IPS-20b (cell line): ENCODE measurements at regions not wholly inside any gene's neighbourhood (a gene's known extent, or its start where the extent isn't known, plus 50 kb on each side); places are given as distances from the start of the nearest gene placed in this dataset.

Source experiments
- H3K27ac ChIP-seq: one replicate; pipeline ENCODE4 v1.5.1; 2013; ENCODE audit warnings: low read length
- H3K27me3 ChIP-seq: 2 replicates; pipeline ENCODE4 v1.6.1; 2013; ENCODE audit warnings: mild to moderate bottlenecking, low read length, inconsistent platforms; ENCODE audit not compliant: insufficient read depth
- H3K36me3 ChIP-seq: 2 replicates; pipeline ENCODE4 v1.6.1; 2013; ENCODE audit warnings: low read depth, mild to moderate bottlenecking, inconsistent platforms, low read length, moderate library complexity; ENCODE audit not compliant: insufficient read depth
- H3K4me1 ChIP-seq: 2 replicates; pipeline ENCODE4 v1.6.1; 2013; ENCODE audit warnings: mild to moderate bottlenecking, control low read depth, inconsistent platforms, low read length, moderate library complexity; ENCODE audit not compliant: insufficient read depth
- H3K4me3 ChIP-seq: 2 replicates; pipeline ENCODE4 v1.5.1; 2013; ENCODE audit warnings: mild to moderate bottlenecking, low read length, inconsistent platforms
- H3K9ac ChIP-seq: 2 replicates; pipeline ENCODE4 v1.6.1; 2013; ENCODE audit warnings: low read depth, mild to moderate bottlenecking, inconsistent platforms, low read length, moderate library complexity
- H3K9me3 ChIP-seq: 2 replicates; pipeline ENCODE4 v1.6.1; 2013; ENCODE audit warnings: mild to moderate bottlenecking, low read depth, low read length, inconsistent platforms; ENCODE audit not compliant: insufficient read depth

GRCh38 chr16:49095539-49095938 lies 186.1 kb downstream of the CBLN1 start:
- Histone ChIP-seq H3K27me3 (no peaks in the 10 kb centered on the region), H3K4me3 (no peak overlapping the region), H3K9me3 (no peaks in the 10 kb centered on the region), H3K4me1 (0 out of 2 replicates have a peak, but pooled peaks cover 2% of the 10 kb centered on the region), H3K9ac (no peak overlapping the region), H3K36me3 (no peaks in the 10 kb centered on the region), H3K27ac (no peak overlapping the region)

GRCh38 chr16:49094471-49094870 lies 187.2 kb downstream of the CBLN1 start:
- no peak overlapping the region for H3K9ac ChIP-seq
- no peaks in the 10 kb centered on the region for H3K27me3 ChIP-seq
- H3K9me3 ChIP-seq = no peaks in the 10 kb centered on the region
- H3K27ac ChIP-seq = no peak overlapping the region
- no peaks in the 10 kb centered on the region for H3K36me3 ChIP-seq
- 0 out of 2 replicates have a peak, but pooled peaks cover 2% of the 10 kb centered on the region for H3K4me1 ChIP-seq
- no peak overlapping the region for H3K4me3 ChIP-seq

- Histone ChIP-seq H3K36me3 (no peaks in the 10 kb centered on the region), H3K27ac (no peak overlapping the region), H3K27me3 (no peaks in the 10 kb centered on the region), H3K9me3 (no peaks in the 10 kb centered on the region), H3K4me1 (0 out of 2 replicates have a peak, but pooled peaks cover 2% of the 10 kb centered on the region), H3K4me3 (no peak overlapping the region), H3K9ac (no peak overlapping the region)
These were observed 187.7 kb downstream of the CBLN1 start for GRCh38 chr16:49093939-49094338.

- 0 out of 2 replicates have a peak, but pooled peaks cover 2% of the 10 kb centered on the region for H3K4me1 ChIP-seq
- H3K27ac ChIP-seq = no peak overlapping the region
- H3K36me3 ChIP-seq = no peaks in the 10 kb centered on the region
- H3K9me3 ChIP-seq = no peaks in the 10 kb centered on the region
- H3K27me3 ChIP-seq = no peaks in the 10 kb centered on the region
- H3K4me3 ChIP-seq = no peak overlapping the region
- no peak overlapping the region for H3K9ac ChIP-seq
These were observed 188.9 kb downstream of the CBLN1 start for GRCh38 chr16:49092704-49093103.

- Histone ChIP-seq H3K36me3 (no peaks in the 10 kb centered on the region), H3K4me1 (no peaks in the 10 kb centered on the region), H3K27ac (no peak overlapping the region)
These were observed 192.1 kb downstream of the CBLN1 start for GRCh38 chr16:49089533-49089932.

GRCh38 chr16:49089039-49089438 lies 192.6 kb downstream of the CBLN1 start:
- Histone ChIP-seq H3K9ac (no peak overlapping the region), H3K36me3 (no peaks in the 10 kb centered on the region), H3K4me1 (no peaks in the 10 kb centered on the region), H3K27ac (no peak overlapping the region), H3K9me3 (peaks cover 6% of the 10 kb centered on the region), H3K4me3 (no peak overlapping the region), H3K27me3 (no peaks in the 10 kb centered on the region)

More at GRCh38 chr16:49089533-49089932, 192.1 kb downstream of the CBLN1 start:
- no peak overlapping the region for H3K9ac ChIP-seq
- no peak overlapping the region for H3K4me3 ChIP-seq
- peaks cover 6% of the 10 kb centered on the region for H3K9me3 ChIP-seq
- H3K27me3 ChIP-seq = no peaks in the 10 kb centered on the region

- H3K9me3 ChIP-seq = peaks cover 6% of the 10 kb centered on the region
- no peak overlapping the region for H3K9ac ChIP-seq
- H3K4me1 ChIP-seq = no peaks in the 10 kb centered on the region
- H3K27ac ChIP-seq = no peak overlapping the region
- no peaks in the 10 kb centered on the region for H3K36me3 ChIP-seq
- H3K27me3 ChIP-seq = no peaks in the 10 kb centered on the region
- H3K4me3 ChIP-seq = no peak overlapping the region
These were observed 196.0 kb downstream of the CBLN1 start for GRCh38 chr16:49085686-49086085.

- Histone ChIP-seq H3K27ac (no peak overlapping the region), H3K4me3 (no peak overlapping the region), H3K27me3 (no peaks in the 10 kb centered on the region), H3K4me1 (no peaks in the 10 kb centered on the region), H3K36me3 (no peaks in the 10 kb centered on the region), H3K9me3 (peaks cover 6% of the 10 kb centered on the region), H3K9ac (no peak overlapping the region)
These were observed 196.8 kb downstream of the CBLN1 start for GRCh38 chr16:49084628-49085390.

- H3K9ac ChIP-seq = no peak overlapping the region
- H3K4me1 ChIP-seq = no peaks in the 10 kb centered on the region
- H3K27me3 ChIP-seq = no peaks in the 10 kb centered on the region
- peaks cover 6% of the 10 kb centered on the region for H3K9me3 ChIP-seq
- H3K36me3 ChIP-seq = no peaks in the 10 kb centered on the region
- H3K27ac ChIP-seq = no peak overlapping the region
- no peak overlapping the region for H3K4me3 ChIP-seq
These were observed 200.1 kb downstream of the CBLN1 start for GRCh38 chr16:49081554-49081953.

GRCh38 chr16:49081086-49081485 lies 200.6 kb downstream of the CBLN1 start:
- H3K9me3 ChIP-seq = peaks cover 6% of the 10 kb centered on the region
- H3K36me3 ChIP-seq = no peaks in the 10 kb centered on the region
- no peak overlapping the region for H3K9ac ChIP-seq
- H3K4me3 ChIP-seq = no peak overlapping the region
- no peaks in the 10 kb centered on the region for H3K4me1 ChIP-seq
- H3K27me3 ChIP-seq = no peaks in the 10 kb centered on the region
- H3K27ac ChIP-seq = no peak overlapping the region

GRCh38 chr16:49078571-49078970 lies 203.1 kb downstream of the CBLN1 start:
- no peaks in the 10 kb centered on the region for H3K9me3 ChIP-seq
- no peak overlapping the region for H3K9ac ChIP-seq
- no peak overlapping the region for H3K27ac ChIP-seq
- H3K36me3 ChIP-seq = no peaks in the 10 kb centered on the region
- no peaks in the 10 kb centered on the region for H3K4me1 ChIP-seq
- no peaks in the 10 kb centered on the region for H3K27me3 ChIP-seq
- no peak overlapping the region for H3K4me3 ChIP-seq

- no peaks in the 10 kb centered on the region for H3K4me1 ChIP-seq
- H3K9ac ChIP-seq = no peak overlapping the region
- H3K36me3 ChIP-seq = no peaks in the 10 kb centered on the region
- no peaks in the 10 kb centered on the region for H3K27me3 ChIP-seq
- H3K4me3 ChIP-seq = no peak overlapping the region
- no peak overlapping the region for H3K27ac ChIP-seq
- H3K9me3 ChIP-seq = no peaks in the 10 kb centered on the region
These were observed 203.5 kb downstream of the CBLN1 start for GRCh38 chr16:49078104-49078503.
